ENCODE measurements at regions not wholly inside any gene's neighbourhood (a gene's known extent, or its start where the extent isn't known, plus 50 kb on each side); places are given as distances from the start of the nearest gene placed in this dataset.

DNA sequence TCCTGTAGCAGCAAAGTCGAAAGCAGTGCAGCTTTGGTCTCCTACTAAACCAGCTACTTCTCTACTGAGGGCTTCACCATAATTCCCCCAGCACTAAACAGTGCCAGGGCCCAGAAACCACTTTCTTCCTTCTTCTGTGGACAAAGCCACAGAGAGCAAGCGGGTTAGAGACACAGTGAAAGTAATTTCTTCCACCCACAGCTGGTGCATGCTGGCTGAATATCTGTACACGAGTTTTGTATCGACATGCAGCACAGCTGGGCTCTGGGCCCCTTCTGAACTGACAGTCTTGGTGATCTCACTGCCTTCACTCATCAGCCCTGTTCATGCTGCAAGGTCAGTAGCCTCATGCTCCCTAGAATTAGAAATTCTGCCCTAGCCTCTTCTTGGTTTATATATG is 74.0 kb upstream of the SULT1C3 start:
- TF ChIP-seq, protein P1, sequence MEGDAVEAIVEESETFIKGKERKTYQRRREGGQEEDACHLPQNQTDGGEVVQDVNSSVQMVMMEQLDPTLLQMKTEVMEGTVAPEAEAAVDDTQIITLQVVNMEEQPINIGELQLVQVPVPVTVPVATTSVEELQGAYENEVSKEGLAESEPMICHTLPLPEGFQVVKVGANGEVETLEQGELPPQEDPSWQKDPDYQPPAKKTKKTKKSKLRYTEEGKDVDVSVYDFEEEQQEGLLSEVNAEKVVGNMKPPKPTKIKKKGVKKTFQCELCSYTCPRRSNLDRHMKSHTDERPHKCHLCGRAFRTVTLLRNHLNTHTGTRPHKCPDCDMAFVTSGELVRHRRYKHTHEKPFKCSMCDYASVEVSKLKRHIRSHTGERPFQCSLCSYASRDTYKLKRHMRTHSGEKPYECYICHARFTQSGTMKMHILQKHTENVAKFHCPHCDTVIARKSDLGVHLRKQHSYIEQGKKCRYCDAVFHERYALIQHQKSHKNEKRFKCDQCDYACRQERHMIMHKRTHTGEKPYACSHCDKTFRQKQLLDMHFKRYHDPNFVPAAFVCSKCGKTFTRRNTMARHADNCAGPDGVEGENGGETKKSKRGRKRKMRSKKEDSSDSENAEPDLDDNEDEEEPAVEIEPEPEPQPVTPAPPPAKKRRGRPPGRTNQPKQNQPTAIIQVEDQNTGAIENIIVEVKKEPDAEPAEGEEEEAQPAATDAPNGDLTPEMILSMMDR (IDR thresholded peaks at IDR 0.05; ENCODE audit: insufficient read depth, low read depth, low read length): no peak
- no peak for TF ChIP-seq EZH2 (IDR thresholded peaks at IDR 0.05; ENCODE audit: insufficient read depth, low read length)
